Neuronal stem cell (in vitro differentiated cells): ENCODE measurements at regions not wholly inside any gene's neighbourhood (a gene's known extent, or its start where the extent isn't known, plus 50 kb on each side); places are given as distances from the start of the nearest gene placed in this dataset.

Source experiments
- DNase-seq: peaks from one replicate; pipeline ENCODE4 v3.0.0-alpha.2; 2013; ENCODE audit warnings: low spot score
- H2AFZ ChIP-seq: one replicate; pipeline ENCODE4 v1.6.1; 2013; ENCODE audit warnings: mild to moderate bottlenecking, low read length, inconsistent platforms
- H2AK5ac ChIP-seq: 2 replicates; pipeline ENCODE4 v1.6.1; 2013; ENCODE audit warnings: low read depth, mild to moderate bottlenecking, inconsistent platforms, low read length, moderate library complexity, mixed read lengths
- H2BK120ac ChIP-seq: 2 replicates; pipeline ENCODE4 v1.6.1; 2013; ENCODE audit warnings: low read depth, mild to moderate bottlenecking, inconsistent platforms, low read length, moderate library complexity, mixed read lengths
- H2BK12ac ChIP-seq: one replicate; pipeline ENCODE4 v1.6.1; 2013; ENCODE audit warnings: low read length, inconsistent platforms
- H2BK15ac ChIP-seq: 2 replicates; pipeline ENCODE4 v1.6.1; 2013; ENCODE audit warnings: mild to moderate bottlenecking, low read length, inconsistent platforms, mixed read lengths
- H2BK5ac ChIP-seq: one replicate; pipeline ENCODE4 v1.6.1; 2013; ENCODE audit warnings: inconsistent platforms, mild to moderate bottlenecking, low read length, moderate library complexity
- H3K14ac ChIP-seq: one replicate; pipeline ENCODE4 v1.6.1; 2013; ENCODE audit warnings: low read length, inconsistent platforms
- H3K18ac ChIP-seq: 2 replicates; pipeline ENCODE4 v1.6.1; 2013; ENCODE audit warnings: low read length, inconsistent platforms
- H3K23ac ChIP-seq: 2 replicates; pipeline ENCODE4 v1.6.1; 2013; ENCODE audit warnings: low read depth, mild to moderate bottlenecking, mixed read lengths, low read length, inconsistent platforms; ENCODE audit not compliant: poor library complexity
- H3K27ac ChIP-seq: replicated peaks from 3 replicates; pipeline ENCODE4 v1.5.1; 2013; ENCODE audit warnings: low read length, inconsistent platforms
- H3K27me3 ChIP-seq, 3 experiments: 2 replicates each; pipeline ENCODE4 v1.6.1; 2013; ENCODE audit warnings: low read length in 3 of 3, mild to moderate bottlenecking in 2 of 3, inconsistent platforms in 1 of 3, low read depth in 1 of 3, mixed read lengths in 1 of 3, moderate library complexity in 1 of 3; ENCODE audit not compliant: control insufficient read depth in 3 of 3, insufficient read depth in 3 of 3
- H3K36me3 ChIP-seq, 2 donors: replicated peaks in 1 of 2; 2 replicates each; pipeline ENCODE4 v1.6.1; 2013; ENCODE audit warnings: low read length in 2 of 2; ENCODE audit not compliant: control insufficient read depth in 2 of 2, insufficient read depth in 2 of 2
- H3K4ac ChIP-seq: 2 replicates; pipeline ENCODE4 v1.6.1; 2013; ENCODE audit warnings: inconsistent platforms, mild to moderate bottlenecking, low read length, moderate library complexity
- H3K4me1 ChIP-seq, 2 donors: 1 replicate in 1 of 2; 2 replicates in 1 of 2; pipeline ENCODE4 v1.6.1; 2013; ENCODE audit warnings: low read length in 2 of 2, low read depth in 1 of 2; ENCODE audit not compliant: control insufficient read depth in 2 of 2, insufficient read depth in 1 of 2
- H3K4me2 ChIP-seq: one replicate; pipeline ENCODE4 v1.6.1; 2013; ENCODE audit warnings: mild to moderate bottlenecking, low read length, inconsistent platforms; ENCODE audit not compliant: insufficient read depth, poor library complexity, severe bottlenecking
- H3K4me3 ChIP-seq, 2 donors: 2 replicates each; pipeline ENCODE4 v1.5.1; 2013; ENCODE audit warnings: low read length in 2 of 2, mild to moderate bottlenecking in 2 of 2, inconsistent platforms in 1 of 2, moderate library complexity in 1 of 2
- H3K79me1 ChIP-seq: one replicate; pipeline ENCODE4 v1.6.1; 2013; ENCODE audit warnings: low read depth, mild to moderate bottlenecking, inconsistent platforms, low read length, moderate library complexity
- H3K9ac ChIP-seq: one replicate; pipeline ENCODE4 v1.6.1; 2013; ENCODE audit warnings: mild to moderate bottlenecking, low read depth, low read length, inconsistent platforms; ENCODE audit not compliant: poor library complexity
- H3K9me3 ChIP-seq, 2 donors: replicated peaks in 1 of 2; 2 replicates each; pipeline versions ENCODE3 to v1.6.1; 2013; ENCODE audit warnings: low read length in 2 of 2, mild to moderate bottlenecking in 2 of 2, inconsistent platforms in 1 of 2, low read depth in 1 of 2, mixed read lengths in 1 of 2, moderate library complexity in 1 of 2; ENCODE audit not compliant: control insufficient read depth in 2 of 2, insufficient read depth in 1 of 2
- H4K8ac ChIP-seq: one replicate; pipeline ENCODE4 v1.6.1; 2013; ENCODE audit warnings: low read depth, mild to moderate bottlenecking, inconsistent platforms, low read length, moderate library complexity
- H4K91ac ChIP-seq: one replicate; pipeline ENCODE4 v1.6.1; 2013; ENCODE audit warnings: low read length, low read depth, mild to moderate bottlenecking, inconsistent platforms; ENCODE audit not compliant: poor library complexity
- WGBS, 2 donors: extraction: QIAGEN DNeasy Blood & Tissue Kit; methylation state at CpG; one replicate each; pipeline ENCODE4 v1.1.7; 2013; ENCODE audit warnings: missing lambda C conversion rate in 2 of 2, mixed read lengths in 1 of 2; ENCODE audit not compliant: insufficient read length in 2 of 2, insufficient replicate concordance in 1 of 2; ENCODE audit errors: extremely low coverage in 2 of 2; 5-methylcytosine and 5-hydroxymethylcytosine counted together

DNA sequence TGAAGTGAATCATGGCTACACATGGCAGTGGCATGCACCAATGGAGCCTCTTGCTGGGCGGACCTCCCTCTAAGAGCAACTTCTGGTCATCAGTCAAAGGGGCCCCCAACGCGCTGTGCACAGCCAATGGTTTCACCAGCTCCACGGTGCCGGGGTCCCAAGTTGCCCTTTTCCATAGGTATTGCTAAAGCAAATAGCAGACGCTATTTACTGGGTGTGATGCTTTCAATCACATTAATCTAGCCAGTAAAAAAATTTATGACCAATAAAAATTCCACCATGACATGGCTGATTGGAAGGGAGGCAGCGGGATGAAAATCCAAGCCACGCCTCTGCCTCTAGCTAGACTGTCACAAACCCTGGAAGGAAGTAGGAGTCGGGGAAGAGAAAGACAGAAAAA lies 680.3 kb upstream of the SOX9 start:
- no peak overlapping the region for H2BK120ac ChIP-seq
- H3K79me1 ChIP-seq = no peaks in the 10 kb centered on the region
- H3K18ac ChIP-seq = peak overlapping the region; percentile 61
- no peak overlapping the region for H2AK5ac ChIP-seq
- no peaks in the 10 kb centered on the region for H3K27me3 ChIP-seq
- WGBS, 2 donors = no CpG with 5 or more reads among the region's 9 CpGs
- no peak overlapping the region for H3K14ac ChIP-seq
- H3K4ac ChIP-seq = no peak overlapping the region
- no peaks in the 10 kb centered on the region for H3K9me3 ChIP-seq
- peaks cover 0 to 2% of the 10 kb centered on the region in 2 donors for H3K36me3 ChIP-seq
- no peak overlapping the region for H4K91ac ChIP-seq
- no peak overlapping the region for H3K4me2 ChIP-seq
- no peak overlapping the region for H2BK15ac ChIP-seq
- H2AFZ ChIP-seq = no peak overlapping the region
- no peak overlapping the region for H3K23ac ChIP-seq
- no peak overlapping the region for H4K8ac ChIP-seq
- H3K9ac ChIP-seq = no peak overlapping the region
- H3K4me1 ChIP-seq = peaks cover 2% of the 10 kb centered on the region in 2 donors
- no peak overlapping the region for H2BK5ac ChIP-seq
- DNase-seq = no peak
- H2BK12ac ChIP-seq = no peak overlapping the region
- no peak overlapping the region for H3K27ac ChIP-seq
- no peak overlapping the region for H3K4me3 ChIP-seq

DNA sequence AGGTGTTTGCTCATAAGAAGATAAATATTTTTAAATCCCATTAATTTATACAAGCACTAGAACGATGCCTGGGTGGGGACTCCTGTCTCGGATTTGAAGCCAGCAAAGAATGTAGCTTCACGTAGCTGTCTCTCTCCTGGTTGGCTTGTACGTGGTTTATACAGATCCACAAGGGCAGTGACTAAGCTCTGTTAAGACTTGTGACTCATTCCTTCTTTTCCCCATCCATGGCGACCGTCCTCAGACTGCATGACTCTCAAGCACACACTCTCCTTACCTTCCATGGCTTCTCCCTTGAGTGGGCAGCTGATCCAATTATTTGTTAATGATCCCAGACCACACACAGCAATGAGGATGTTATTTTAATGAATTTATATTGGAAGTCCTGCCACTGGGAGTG lies 679.7 kb upstream of the SOX9 start:
- no peak for DNase-seq
- no peak overlapping the region for H2BK5ac ChIP-seq
- peaks cover 0 to 2% of the 10 kb centered on the region in 2 donors for H3K36me3 ChIP-seq
- H3K4me2 ChIP-seq = no peak overlapping the region
- no peak overlapping the region for H2BK120ac ChIP-seq
- H3K14ac ChIP-seq = no peak overlapping the region
- no CpG with 5 or more reads among the region's 6 CpGs for WGBS, 2 donors
- no peak overlapping the region for H2BK15ac ChIP-seq
- H3K18ac ChIP-seq = no peak overlapping the region
- no peak overlapping the region for H4K8ac ChIP-seq
- no peak overlapping the region for H3K9ac ChIP-seq
- H3K4ac ChIP-seq = no peak overlapping the region
- no peak overlapping the region for H3K23ac ChIP-seq
- H3K79me1 ChIP-seq = no peaks in the 10 kb centered on the region
- H2BK12ac ChIP-seq = no peak overlapping the region
- H3K4me1 ChIP-seq = peaks cover 2% of the 10 kb centered on the region in 2 donors
- no peak overlapping the region for H4K91ac ChIP-seq
- no peak overlapping the region for H3K27ac ChIP-seq
- H3K27me3 ChIP-seq = no peaks in the 10 kb centered on the region
- no peak overlapping the region for H2AK5ac ChIP-seq
- H3K9me3 ChIP-seq = no peaks in the 10 kb centered on the region
- no peak overlapping the region for H2AFZ ChIP-seq
- H3K4me3 ChIP-seq = no peak overlapping the region

DNA sequence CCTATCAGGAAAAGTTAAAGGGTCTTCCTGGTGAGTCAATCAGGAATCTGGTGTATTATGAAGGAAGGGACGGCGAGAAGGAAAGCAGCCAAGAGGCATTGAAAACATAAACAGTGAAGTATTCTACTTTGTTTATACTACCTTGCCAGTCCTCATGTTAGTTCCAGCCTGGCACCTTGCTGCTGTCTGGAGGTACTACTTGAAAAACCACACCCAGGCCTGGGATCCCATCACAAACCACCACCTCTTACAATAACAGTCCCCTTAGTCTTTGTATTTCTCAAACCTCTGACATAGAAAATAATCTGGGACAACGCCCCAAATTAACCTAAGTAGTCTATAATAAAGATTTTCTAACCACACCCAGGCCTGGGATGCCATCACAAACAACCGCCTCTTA lies 676.7 kb upstream of the SOX9 start:
- no peaks in the 10 kb centered on the region for H3K4me1 ChIP-seq
- H2BK5ac ChIP-seq = no peak overlapping the region
- H3K36me3 ChIP-seq = no peaks in the 10 kb centered on the region
- no peak overlapping the region for H2AFZ ChIP-seq
- no peak overlapping the region for H2BK120ac ChIP-seq
- H2AK5ac ChIP-seq = no peak overlapping the region
- H2BK15ac ChIP-seq = no peak overlapping the region
- no CpG with 5 or more reads among the region's 4 CpGs for WGBS, 2 donors
- DNase-seq = no peak
- no peaks in the 10 kb centered on the region for H3K9me3 ChIP-seq
- no peak overlapping the region for H3K23ac ChIP-seq
- H3K79me1 ChIP-seq = no peaks in the 10 kb centered on the region
- no peak overlapping the region for H3K4me2 ChIP-seq
- no peak overlapping the region for H3K27ac ChIP-seq
- no peak overlapping the region for H3K14ac ChIP-seq
- no peak overlapping the region for H2BK12ac ChIP-seq
- H3K9ac ChIP-seq = no peak overlapping the region
- H3K4me3 ChIP-seq = no peak overlapping the region
- H3K4ac ChIP-seq = no peak overlapping the region
- H4K91ac ChIP-seq = no peak overlapping the region
- no peak overlapping the region for H3K18ac ChIP-seq
- no peaks in the 10 kb centered on the region for H3K27me3 ChIP-seq
- no peak overlapping the region for H4K8ac ChIP-seq

GRCh38 chr17:71446645-71447437 lies 674.0 kb upstream of the SOX9 start:
- WGBS, 2 donors = no CpG with 5 or more reads among the region's 2 CpGs
- no peaks in the 10 kb centered on the region for H3K79me1 ChIP-seq
- no peak overlapping the region for H2BK12ac ChIP-seq

More at GRCh38 chr17:71446645-71447437, 674.0 kb upstream of the SOX9 start:
- no peak overlapping the region for H4K8ac ChIP-seq
- no peaks in the 10 kb centered on the region for H3K9me3 ChIP-seq
- H2BK15ac ChIP-seq = no peak overlapping the region
- H3K4me1 ChIP-seq = no peaks in the 10 kb centered on the region
- no peak overlapping the region for H2AFZ ChIP-seq
- no peaks in the 10 kb centered on the region for H3K27me3 ChIP-seq
- H3K18ac ChIP-seq = no peak overlapping the region
- no peak overlapping the region for H3K14ac ChIP-seq
- no peak overlapping the region for H2BK5ac ChIP-seq
- H3K4ac ChIP-seq = no peak overlapping the region
- no peak overlapping the region for H3K4me3 ChIP-seq
- H2AK5ac ChIP-seq = no peak overlapping the region
- no peaks in the 10 kb centered on the region for H3K36me3 ChIP-seq
- H3K23ac ChIP-seq = no peak overlapping the region
- H4K91ac ChIP-seq = no peak overlapping the region
- DNase-seq = no peak
- H3K9ac ChIP-seq = no peak overlapping the region
- H2BK120ac ChIP-seq = no peak overlapping the region
- no peak overlapping the region for H3K4me2 ChIP-seq
- H3K27ac ChIP-seq = no peak overlapping the region
